ENCODE measurements at regions not wholly inside any gene's neighbourhood (a gene's known extent, or its start where the extent isn't known, plus 50 kb on each side); places are given as distances from the start of the nearest gene placed in this dataset.

- H2AFZ ChIP-seq (replicated peaks; ENCODE audit: low read length, poor library complexity), result peak overlapping the region; percentile 84
- peak overlapping the region; percentile 92 for H2BK20ac ChIP-seq (ENCODE audit: low read depth, low read length)
- H4K5ac ChIP-seq (ENCODE audit: low read depth, low read length), result peak overlapping the region; percentile 90
- no peaks in the 10 kb centered on the region for H3K9me3 ChIP-seq (ENCODE audit: control insufficient read depth, insufficient read depth, low read length)
- peaks cover 5% of the 10 kb centered on the region for H3K4me1 ChIP-seq (ENCODE audit: control insufficient read depth, insufficient read depth, low read length)
- H2BK120ac ChIP-seq (ENCODE audit: low read depth, low read length), result peak overlapping the region; percentile 95
- H3K23ac ChIP-seq (ENCODE audit: low read depth, low read length), result peak overlapping the region; percentile 55; the same call in 1 of the 2 replicates
- peak overlapping the region; percentile 74 for H2AK9ac ChIP-seq (replicated peaks; ENCODE audit: low read depth, low read length, poor library complexity)
- dilution Hi-C loops (cut with HindIII; ENCODE audit: low sequenced_read_pairs, unreplicated experiment) (no loop called here), in situ Hi-C loops (cut with MboI; ENCODE audit: low sequenced_read_pairs) (loop anchor here (25.0 kb wide), 1 partner anchor 211 kb away; no protein-coding TSS in a partner anchor), intact Hi-C loops (cut with micrococcal nuclease) (loop anchor here (2.0 to 10.0 kb wide), 3 partner anchors 269 to 658 kb away; no protein-coding TSS in a partner anchor)
- no peaks in the 10 kb centered on the region for H4K20me1 ChIP-seq (ENCODE audit: insufficient read depth, low read length)
- BruUV-seq (replicated peaks), result no TSS peak
- H3K9ac ChIP-seq (ENCODE audit: low read depth, low read length), result peak overlapping the region; percentile 24; the same call in 1 of the 2 replicates
- H4K8ac ChIP-seq (ENCODE audit: low read depth in 2 of 2, low read length in 2 of 2), result peak overlapping the region; percentile 15 to 94
- no peaks in the 10 kb centered on the region for H3K79me1 ChIP-seq (ENCODE audit: low read depth in 1 of 2, low read length in 2 of 2)
- H3K9me1 ChIP-seq (ENCODE audit: insufficient read depth, low read length), result peaks cover 5% of the 10 kb centered on the region
- H2BK5ac ChIP-seq (ENCODE audit: low read depth, low read length, poor library complexity, severe bottlenecking), result peak overlapping the region; percentile 89
- peak overlapping the region; percentile 76 for H3K14ac ChIP-seq (replicated peaks; ENCODE audit: low read depth, low read length)
- H3K18ac ChIP-seq (ENCODE audit: low read depth, low read length), result peak overlapping the region; percentile 91
- WGBS, 2 experiments (ENCODE audit: extremely low coverage in 2 of 2, insufficient read length in 1 of 2), result 33% methylated on average over 1 of the region's 14 CpGs; no CpG with 5 or more reads in 1 of the 2 experiments
- peak overlapping the region; percentile 82 for H3K4me2 ChIP-seq (ENCODE audit: low read depth, low read length)
- H3K36me3 ChIP-seq (ENCODE audit: control insufficient read depth, insufficient read depth, low read length), result no peaks in the 10 kb centered on the region
- ChIA-PET CTCF (interaction anchor here (0.5 to 0.7 kb wide), 3 partner anchors 11 to 651 kb away, joined by 3 to 5 read pairs (median 3); no protein-coding TSS in a partner anchor), POLR2A (ENCODE audit: unreplicated experiment) (no interaction called here)
- peak overlapping the region; percentile 93 for H4K91ac ChIP-seq (ENCODE audit: insufficient read depth, low read depth, low read length)
- H3K56ac ChIP-seq (ENCODE audit: extremely low read depth, insufficient read depth, low read length), result peak overlapping the region; percentile 67; the same call in 1 of the 2 replicates
- no peaks in the 10 kb centered on the region for H3K27me3 ChIP-seq (ENCODE audit: control insufficient read depth, insufficient read depth, low read length)
- H2BK15ac ChIP-seq (ENCODE audit: low read depth, low read length), result peak overlapping the region; percentile 86; the same call in 2 of the 3 replicates
- peak overlapping the region; percentile 58 for H3K27ac ChIP-seq (ENCODE audit: insufficient read depth, low read length)
- H3K4ac ChIP-seq (ENCODE audit: low read depth, low read length), result peak overlapping the region; percentile 89
- H3K4me3 ChIP-seq (ENCODE audit: insufficient read depth, low read depth, low read length), result peak overlapping the region; percentile 0; the same call in 1 of the 2 replicates
- peak overlapping the region; percentile 89 for H2AK5ac ChIP-seq (ENCODE audit: low read depth, low read length)
- DNase-seq, result peak; percentile 83
- ATAC-seq (ENCODE audit: low read depth), result peak; percentile 91
- TF ChIP-seq MAZ (IDR thresholded peaks at IDR 0.05; ENCODE audit: borderline replicate concordance, low read depth, low read length) (no peak), SMC3 (IDR thresholded peaks at IDR 0.05; ENCODE audit: low read depth, low read length) (peak; percentile 64), RCOR1 (IDR thresholded peaks at IDR 0.05; ENCODE audit: insufficient replicate concordance, low read length) (peak; percentile 5), POLR2A (IDR thresholded peaks at IDR 0.05; ENCODE audit: low read depth, low read length) (no peak), CHD1 (IDR thresholded peaks at IDR 0.05; ENCODE audit: low read depth, low read length) (no peak), MAFK (IDR thresholded peaks at IDR 0.05; ENCODE audit: low read depth, low read length) (no peak; the same call in 1 of the 2 replicates), MXI1 (IDR thresholded peaks at IDR 0.05; ENCODE audit: borderline replicate concordance, low read depth, low read length) (no peak), FOS (IDR thresholded peaks at IDR 0.05; ENCODE audit: low read depth, low read length) (no peak), NFE2L2 (IDR thresholded peaks at IDR 0.05; ENCODE audit: low read depth, low read length) (no peak), CTCF (conservative IDR thresholded peaks at IDR 0.05; ENCODE audit: low read depth, low read length) (peak; percentile 66), RFX5 (IDR thresholded peaks at IDR 0.05; ENCODE audit: low read depth, low read length) (no peak), ELK1 (IDR thresholded peaks at IDR 0.05; ENCODE audit: borderline replicate concordance, low read depth, low read length) (no peak), USF2 (IDR thresholded peaks at IDR 0.05; ENCODE audit: low read depth, low read length) (no peak)
These were observed 224.9 kb upstream of the FAT1 start for GRCh38 chr4:186948361-186949242.
